SK-N-SH treated with all-trans-retinoic acid at 6 μM for 48 hours (cell line): ENCODE measurements at regions not wholly inside any gene's neighbourhood (a gene's known extent, or its start where the extent isn't known, plus 50 kb on each side); places are given as distances from the start of the nearest gene placed in this dataset.

ENCODE experiments used
- CSDC2 ChIP-seq: fragments of 250-450 bp; sonication (Bioruptor Pico); IDR thresholded peaks from 2 replicates; pipeline ENCODE4 v1.5.0; 2020; ENCODE audit warnings: mild to moderate bottlenecking, moderate library complexity
- ESRRG ChIP-seq: fragments of 250-450 bp; sonication (Bioruptor Pico); IDR thresholded peaks from 2 replicates; pipeline ENCODE4 v1.6.1; 2021; ENCODE audit warnings: mild to moderate bottlenecking
- ISL1 ChIP-seq: fragments of 250-450 bp; sonication (Bioruptor Pico); IDR thresholded peaks from 2 replicates; pipeline ENCODE4 v2.1.2; 2022; ENCODE audit warnings: mild to moderate bottlenecking, moderate library complexity
- RARB ChIP-seq: fragments of 250-450 bp; sonication (Bioruptor Pico); IDR thresholded peaks from 2 replicates; pipeline ENCODE4 v1.8.0; 2021; ENCODE audit warnings: mild to moderate bottlenecking, moderate library complexity
- SNAI2 ChIP-seq: fragments of 250-450 bp; sonication (Bioruptor Pico); IDR thresholded peaks from 2 replicates; pipeline ENCODE4 v1.5.0; 2020; ENCODE audit warnings: mild to moderate bottlenecking, moderate library complexity
- TCF4 ChIP-seq: fragments of 250-450 bp; sonication (Bioruptor Pico); IDR thresholded peaks from 2 replicates; pipeline ENCODE4 v1.8.0; 2021; ENCODE audit warnings: mild to moderate bottlenecking, moderate library complexity, borderline replicate concordance
- TOX ChIP-seq: fragments of 250-450 bp; sonication (Bioruptor Pico); IDR thresholded peaks from 2 replicates; pipeline ENCODE4 v1.8.0; 2021; ENCODE audit warnings: mild to moderate bottlenecking, moderate library complexity, borderline replicate concordance
- ZFP3 ChIP-seq: fragments of 250-450 bp; sonication (Bioruptor Pico); IDR thresholded peaks from 2 replicates; pipeline ENCODE4 v1.5.0; 2020; ENCODE audit warnings: mild to moderate bottlenecking, moderate library complexity
- ZNF8 ChIP-seq: fragments of 450-650 bp; formaldehyde crosslinking; IDR thresholded peaks from 2 replicates; pipeline ENCODE4 v1.5.0; 2020; ENCODE audit warnings: mild to moderate bottlenecking, moderate library complexity
- TF ChIP-seq, protein P1 (sequence below): fragments of 250-450 bp; sonication (Bioruptor Pico); IDR thresholded peaks from 2 replicates; pipeline ENCODE4 v1.8.0; 2021; ENCODE audit warnings: low read depth, mild to moderate bottlenecking, moderate library complexity, borderline replicate concordance

GRCh38 chr5:62681117-62681850 is 102.7 kb downstream of the LRRC70 start:
- TF ChIP-seq ZNF8 (no peak), TOX (no peak), SNAI2 (CRISPR knock-in tag) (no peak), ESRRG (no peak), RARB (CRISPR knock-in tag) (no peak), ZFP3 (no peak), TCF4 (CRISPR knock-in tag) (no peak), CSDC2 (no peak), ISL1 (CRISPR knock-in tag) (no peak)
- TF ChIP-seq, protein P1, sequence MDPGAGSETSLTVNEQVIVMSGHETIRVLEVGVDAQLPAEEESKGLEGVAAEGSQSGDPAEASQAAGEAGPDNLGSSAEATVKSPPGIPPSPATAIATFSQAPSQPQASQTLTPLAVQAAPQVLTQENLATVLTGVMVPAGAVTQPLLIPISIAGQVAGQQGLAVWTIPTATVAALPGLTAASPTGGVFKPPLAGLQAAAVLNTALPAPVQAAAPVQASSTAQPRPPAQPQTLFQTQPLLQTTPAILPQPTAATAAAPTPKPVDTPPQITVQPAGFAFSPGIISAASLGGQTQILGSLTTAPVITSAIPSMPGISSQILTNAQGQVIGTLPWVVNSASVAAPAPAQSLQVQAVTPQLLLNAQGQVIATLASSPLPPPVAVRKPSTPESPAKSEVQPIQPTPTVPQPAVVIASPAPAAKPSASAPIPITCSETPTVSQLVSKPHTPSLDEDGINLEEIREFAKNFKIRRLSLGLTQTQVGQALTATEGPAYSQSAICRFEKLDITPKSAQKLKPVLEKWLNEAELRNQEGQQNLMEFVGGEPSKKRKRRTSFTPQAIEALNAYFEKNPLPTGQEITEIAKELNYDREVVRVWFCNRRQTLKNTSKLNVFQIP: no peak
